GM23248 (cell line): ENCODE measurements at regions not wholly inside any gene's neighbourhood (a gene's known extent, or its start where the extent isn't known, plus 50 kb on each side); places are given as distances from the start of the nearest gene placed in this dataset.

Experiments used
- EZH2 ChIP-seq: fragments of 200-600 bp; sonication (generic); IDR thresholded peaks from 2 replicates; pipeline ENCODE4 v1.6.1; 2018; ENCODE audit warnings: antibody characterized with exemption, mild to moderate bottlenecking; ENCODE audit not compliant: insufficient read depth, poor library complexity, severe bottlenecking
- EZH2phosphoT487 ChIP-seq: fragments of 200-600 bp; sonication (generic); IDR thresholded peaks from 2 replicates; pipeline ENCODE4 v1.6.1; 2018; ENCODE audit warnings: antibody characterized with exemption, moderate library complexity, mild to moderate bottlenecking, low read depth; ENCODE audit not compliant: insufficient read depth

DNA sequence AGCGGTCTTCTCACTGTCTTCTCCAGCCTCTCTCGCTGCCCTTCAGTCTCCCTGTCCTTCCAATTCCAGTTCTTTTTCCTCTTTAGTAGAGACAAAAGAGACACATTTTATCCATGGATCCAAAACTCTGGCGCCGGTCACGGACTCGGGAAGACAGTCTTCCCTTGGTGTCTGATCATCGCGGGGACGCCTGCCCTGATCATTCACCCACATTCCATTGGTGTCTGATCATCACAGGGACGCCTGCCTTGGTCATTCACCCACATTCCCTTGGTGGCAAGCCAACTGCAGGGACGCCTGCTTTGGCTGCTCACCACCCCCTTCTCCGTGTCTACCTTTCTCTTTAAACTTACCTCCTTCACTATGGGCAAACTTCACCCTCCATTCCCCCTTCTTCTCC lies 619.5 kb downstream of the RERGL start:
- TF ChIP-seq EZH2 (no peak), EZH2phosphoT487 (no peak)
